SK-N-SH (cell line): ENCODE measurements at regions not wholly inside any gene's neighbourhood (a gene's known extent, or its start where the extent isn't known, plus 50 kb on each side); places are given as distances from the start of the nearest gene placed in this dataset.

Experiments
- CTCF ChIA-PET: fragments of 300-600, 350-600 bp; formaldehyde crosslinking; extraction: SDS; loops from one replicate; lab custom pipeline; 2021; lab: Yijun Ruan, JAX
- POLR2A ChIA-PET: fragments of 350-600 bp; sonication (Branson Sonifier 250); formaldehyde crosslinking; extraction: SDS; loops from one replicate; lab custom pipeline; 2020; ENCODE audit warnings: antibody characterized with exemption, inconsistent platforms; lab: Yijun Ruan, JAX
- DNase-seq: peaks from one replicate; pipeline ENCODE4 v3.0.0; 2012
- H2AFZ ChIP-seq: fragments of 200-600 bp; sonication (generic); 2 replicates; pipeline ENCODE4 v1.8.1; 2016; ENCODE audit warnings: antibody characterized with exemption, mild to moderate bottlenecking, low read depth
- H3F3A ChIP-seq: fragments of 200-600 bp; sonication (generic); replicated peaks from 2 replicates; pipeline ENCODE3; 2016; ENCODE audit warnings: antibody characterized with exemption, mild to moderate bottlenecking; ENCODE audit not compliant: insufficient read depth
- H3K27ac ChIP-seq, 2 experiments: fragments of 200-500 bp in 1 of 2; fragments of 200-600 bp in 1 of 2; sonication (Bioruptor generic) in 1 of 2; sonication (generic), shearing (Covaris generic) in 1 of 2; 2 replicates each; pipeline versions ENCODE4 v1.5.1 to v1.6.1; 2014 to 2016; ENCODE audit warnings: low read depth in 2 of 2, inconsistent platforms in 1 of 2, low read length in 1 of 2, mild to moderate bottlenecking in 1 of 2, mixed read lengths in 1 of 2
- H3K27me3 ChIP-seq: fragments of 200-600 bp; sonication (generic), shearing (Covaris generic); 2 replicates; pipeline ENCODE4 v1.6.1; 2016; ENCODE audit warnings: mixed run types; ENCODE audit not compliant: insufficient read depth
- H3K36me3 ChIP-seq, 2 experiments: fragments of 200-500 bp in 1 of 2; fragments of 200-600 bp in 1 of 2; sonication (Bioruptor generic) in 1 of 2; sonication (generic) in 1 of 2; replicated peaks in 1 of 2; 2 replicates each; pipeline versions ENCODE3 to v1.5.1; 2014 to 2016; ENCODE audit warnings: low read length in 1 of 2, mild to moderate bottlenecking in 1 of 2; ENCODE audit not compliant: insufficient read depth in 2 of 2, control insufficient read depth in 1 of 2
- H3K4me1 ChIP-seq, 2 experiments: fragments of 200-500 bp in 1 of 2; fragments of 200-600 bp in 1 of 2; sonication (Bioruptor generic) in 1 of 2; sonication (generic), shearing (Covaris generic) in 1 of 2; 2 replicates each; pipeline versions ENCODE4 v1.5.1 to v1.6.1; 2014 to 2016; ENCODE audit warnings: low read depth in 1 of 2, low read length in 1 of 2, mixed run types in 1 of 2; ENCODE audit not compliant: insufficient read depth in 2 of 2, control insufficient read depth in 1 of 2
- H3K4me2 ChIP-seq: fragments of 200-600 bp; sonication (generic), shearing (Covaris generic); 2 replicates; pipeline ENCODE4 v1.6.1; 2017; ENCODE audit warnings: mixed run types
- H3K4me3 ChIP-seq, 2 experiments: fragments of 200-500 bp in 1 of 2; fragments of 200-600 bp in 1 of 2; sonication (Bioruptor generic) in 1 of 2; sonication (generic), shearing (Covaris generic) in 1 of 2; 2 replicates each; pipeline versions ENCODE4 v1.5.1 to v1.8.1; 2014 to 2016; ENCODE audit warnings: low read depth in 2 of 2, inconsistent platforms in 1 of 2, low read length in 1 of 2, mild to moderate bottlenecking in 1 of 2, mixed read lengths in 1 of 2, moderate library complexity in 1 of 2
- H3K79me2 ChIP-seq: fragments of 200-600 bp; sonication (generic); 2 replicates; pipeline ENCODE4 v1.8.1; 2017; ENCODE audit warnings: mild to moderate bottlenecking; ENCODE audit not compliant: insufficient read depth
- H3K9ac ChIP-seq: fragments of 200-600 bp; sonication (generic); 2 replicates; pipeline ENCODE4 v1.6.1; 2017; ENCODE audit warnings: mixed run types
- H3K9me2 ChIP-seq: fragments of 200-600 bp; sonication (generic); 2 replicates; pipeline ENCODE4 v1.6.1; 2017; ENCODE audit warnings: mixed run types
- H3K9me3 ChIP-seq: fragments of 200-600 bp; sonication (generic); 2 replicates; pipeline ENCODE4 v1.6.1; 2017; ENCODE audit warnings: mixed run types, mild to moderate bottlenecking, moderate library complexity
- H4K20me1 ChIP-seq: fragments of 200-600 bp; sonication (generic); 2 replicates; pipeline ENCODE4 v1.6.1; 2017; ENCODE audit warnings: mild to moderate bottlenecking, mixed run types; ENCODE audit not compliant: insufficient read depth
- CHD2 ChIP-seq: fragments of 150-350 bp; IDR thresholded peaks from 2 replicates; pipeline ENCODE4 v1.6.1; 2018; ENCODE audit warnings: low read length; ENCODE audit not compliant: partially characterized antibody
- EZH2phosphoT487 ChIP-seq: fragments of 200-600 bp; sonication (generic); IDR thresholded peaks from 2 replicates; pipeline ENCODE4 v1.6.1; 2017; ENCODE audit warnings: low read depth, mixed run types, mild to moderate bottlenecking, antibody characterized with exemption, moderate library complexity, borderline replicate concordance
- GABPA ChIP-seq: IDR thresholded peaks from 2 replicates; pipeline ENCODE4 v1.4.0; 2012; ENCODE audit warnings: low read depth, mild to moderate bottlenecking
- JUND ChIP-seq: IDR thresholded peaks from 2 replicates; pipeline ENCODE4 v1.4.0; 2012
- MXI1 ChIP-seq: IDR thresholded peaks from 2 replicates; pipeline ENCODE4 v1.6.1; 2012; ENCODE audit warnings: mild to moderate bottlenecking, low read depth, low read length, improper control_type of control experiment
- NFIC ChIP-seq: IDR thresholded peaks from 2 replicates; pipeline ENCODE4 v1.4.0; 2012; ENCODE audit warnings: borderline replicate concordance
- PBX3 ChIP-seq: IDR thresholded peaks from 2 replicates; pipeline ENCODE4; 2012
- REST ChIP-seq: IDR thresholded peaks from 2 replicates; pipeline ENCODE4 v1.6.1; 2012; ENCODE audit warnings: mild to moderate bottlenecking, low read depth, low read length, moderate library complexity
- RFX5 ChIP-seq: IDR thresholded peaks from 2 replicates; pipeline ENCODE4 v1.6.1; 2012; ENCODE audit warnings: mild to moderate bottlenecking, improper control_type of control experiment, low read length
- RXRA ChIP-seq: IDR thresholded peaks from 2 replicates; pipeline ENCODE4 v1.4.0; 2012; ENCODE audit warnings: low read depth, mild to moderate bottlenecking, borderline replicate concordance
- SIN3A ChIP-seq: IDR thresholded peaks from 2 replicates; pipeline ENCODE4 v1.6.1; 2012; ENCODE audit warnings: low read depth, mild to moderate bottlenecking, low read length, moderate library complexity, borderline replicate concordance
- SMC3 ChIP-seq: IDR thresholded peaks from 2 replicates; pipeline ENCODE4 v1.6.1; 2012; ENCODE audit warnings: low read depth, low read length, improper control_type of control experiment
- TEAD4 ChIP-seq: IDR thresholded peaks from 2 replicates; pipeline ENCODE4 v1.4.0; 2012; ENCODE audit warnings: mild to moderate bottlenecking, borderline replicate concordance; ENCODE audit not compliant: insufficient read depth
- WGBS: methylation state at CpG from one replicate; pipeline ENCODE4 v1.1.6; 2017; ENCODE audit warnings: low lambda C conversion rate; 5-methylcytosine and 5-hydroxymethylcytosine counted together
- TF ChIP-seq, protein P1 (sequence below): IDR thresholded peaks from 2 replicates; pipeline ENCODE4 v1.4.0; 2012; ENCODE audit warnings: low read depth, borderline replicate concordance

DNA sequence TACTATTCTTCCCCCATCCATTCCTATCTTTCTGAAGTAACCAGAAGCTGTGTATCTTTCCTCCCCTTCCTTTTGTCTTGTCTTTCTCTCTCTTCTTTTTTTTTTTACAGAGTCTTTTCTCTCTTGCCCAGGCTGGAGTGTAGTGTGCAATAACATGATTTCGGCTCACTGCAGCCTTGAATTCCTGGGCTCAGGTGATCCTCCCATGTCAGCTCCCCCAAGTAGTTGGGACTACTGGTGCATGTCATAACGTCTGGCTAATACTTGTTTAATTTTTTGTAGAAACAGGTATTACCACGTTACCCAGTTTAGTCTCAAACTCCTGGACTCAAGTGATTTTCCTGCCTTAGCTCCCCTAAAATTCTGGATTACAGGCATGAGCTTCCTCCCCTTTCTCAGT, 86.5 kb downstream of the IGLL5 start:
- Histone ChIP-seq H4K20me1 (no peaks in the 10 kb centered on the region), H3K4me3 (no peak overlapping the region), H3K9me2 (no peaks in the 10 kb centered on the region), H3F3A (no peaks in the 10 kb centered on the region), H2AFZ (no peak overlapping the region), H3K4me2 (no peak overlapping the region), H3K4me1 (peaks cover 0 to 16% of the 10 kb centered on the region in 2 experiments; a peak in 1 of 4 replicates), H3K36me3 (no peaks in the 10 kb centered on the region)
- CTCF ChIA-PET: interaction anchor here (1.2 to 11.7 kb wide), 10 partner anchors 16 to 412 kb away, joined by 3 to 214 read pairs (median 6); no protein-coding TSS in a partner anchor
- DNase-seq: no peak
- TF ChIP-seq NFIC (no peak), RXRA (no peak), SMC3 (no peak), EZH2phosphoT487 (no peak), RFX5 (no peak), CHD2 (no peak), TEAD4 (no peak), SIN3A (no peak), MXI1 (no peak), REST (no peak), PBX3 (no peak), GABPA (no peak), JUND (no peak)
- TF ChIP-seq, protein P1, sequence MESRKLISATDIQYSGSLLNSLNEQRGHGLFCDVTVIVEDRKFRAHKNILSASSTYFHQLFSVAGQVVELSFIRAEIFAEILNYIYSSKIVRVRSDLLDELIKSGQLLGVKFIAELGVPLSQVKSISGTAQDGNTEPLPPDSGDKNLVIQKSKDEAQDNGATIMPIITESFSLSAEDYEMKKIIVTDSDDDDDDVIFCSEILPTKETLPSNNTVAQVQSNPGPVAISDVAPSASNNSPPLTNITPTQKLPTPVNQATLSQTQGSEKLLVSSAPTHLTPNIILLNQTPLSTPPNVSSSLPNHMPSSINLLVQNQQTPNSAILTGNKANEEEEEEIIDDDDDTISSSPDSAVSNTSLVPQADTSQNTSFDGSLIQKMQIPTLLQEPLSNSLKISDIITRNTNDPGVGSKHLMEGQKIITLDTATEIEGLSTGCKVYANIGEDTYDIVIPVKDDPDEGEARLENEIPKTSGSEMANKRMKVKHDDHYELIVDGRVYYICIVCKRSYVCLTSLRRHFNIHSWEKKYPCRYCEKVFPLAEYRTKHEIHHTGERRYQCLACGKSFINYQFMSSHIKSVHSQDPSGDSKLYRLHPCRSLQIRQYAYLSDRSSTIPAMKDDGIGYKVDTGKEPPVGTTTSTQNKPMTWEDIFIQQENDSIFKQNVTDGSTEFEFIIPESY: no peak
- TF ChIP-seq, all 33 proteins: peak for 0
- no peak overlapping the region for H3K27ac ChIP-seq
- H3K9me3 ChIP-seq: peaks cover 4% of the 10 kb centered on the region; the same call in 1 of the 2 replicates
- no peak overlapping the region for H3K9ac ChIP-seq
- no peaks in the 10 kb centered on the region for H3K79me2 ChIP-seq
- 12% methylated on average over 3 of the region's 3 CpGs for WGBS
- H3K27me3 ChIP-seq: no peaks in the 10 kb centered on the region
- POLR2A ChIA-PET: no interaction called here
